ENCODE measurements at regions not wholly inside any gene's neighbourhood (a gene's known extent, or its start where the extent isn't known, plus 50 kb on each side); places are given as distances from the start of the nearest gene placed in this dataset.
A peak's percentile ranks its signal among the peaks of the same experiment; 100 is the strongest.
"Not testable (repeated sequence)": the region's sequence is repeated elsewhere in the genome, so short reads cannot be mapped to it uniquely, and the experiment has no call there.

GRCh38 chr6:1445650-1446330, 56.4 kb downstream of the FOXF2 start:
- no peaks in the 10 kb centered on the region for H3K27me3 ChIP-seq
- DNase-seq = no peak
- no peaks in the 10 kb centered on the region for H3K9me3 ChIP-seq
- H3K36me3 ChIP-seq = no peaks in the 10 kb centered on the region
- no peak overlapping the region for H3K4me3 ChIP-seq

- H3K27me3 ChIP-seq = no peaks in the 10 kb centered on the region
- no peaks in the 10 kb centered on the region for H3K36me3 ChIP-seq
- no peak overlapping the region for H3K4me3 ChIP-seq
- no peak for DNase-seq
- peaks cover 3% of the 10 kb centered on the region; the same call in 1 of the 2 replicates for H3K9me3 ChIP-seq
Measured at GRCh38 chr6:1449896-1450295, 60.5 kb downstream of the FOXF2 start.

- Histone ChIP-seq H3K4me3 (no peak overlapping the region), H3K27me3 (no peaks in the 10 kb centered on the region), H3K36me3 (no peaks in the 10 kb centered on the region), H3K9me3 (peaks cover 3% of the 10 kb centered on the region; the same call in 1 of the 2 replicates)
- DNase-seq = no peak
Measured at GRCh38 chr6:1453024-1453423, 63.6 kb downstream of the FOXF2 start.

- H3K9me3 ChIP-seq, H3K4me3 ChIP-seq, H3K27me3 ChIP-seq, DNase-seq, H3K36me3 ChIP-seq: not testable (repeated sequence)
Measured at GRCh38 chr6:1456816-1457215, 67.4 kb downstream of the FOXF2 start.

GRCh38 chr6:1461207-1461606, 71.8 kb downstream of the FOXF2 start:
- DNase-seq = no peak
- Histone ChIP-seq H3K4me3 (no peak overlapping the region), H3K9me3 (no peaks in the 10 kb centered on the region), H3K36me3 (no peaks in the 10 kb centered on the region), H3K27me3 (no peaks in the 10 kb centered on the region)

GRCh38 chr6:1461736-1462135, 72.4 kb downstream of the FOXF2 start:
- no peaks in the 10 kb centered on the region for H3K27me3 ChIP-seq
- H3K9me3 ChIP-seq = no peaks in the 10 kb centered on the region
- no peak for DNase-seq
- no peaks in the 10 kb centered on the region for H3K36me3 ChIP-seq
- no peak overlapping the region for H3K4me3 ChIP-seq

GRCh38 chr6:1463275-1463674, 73.9 kb downstream of the FOXF2 start:
- H3K36me3 ChIP-seq = no peaks in the 10 kb centered on the region
- H3K27me3 ChIP-seq = no peaks in the 10 kb centered on the region
- no peak for DNase-seq
- H3K4me3 ChIP-seq = no peak overlapping the region
- H3K9me3 ChIP-seq = no peaks in the 10 kb centered on the region

GRCh38 chr6:1463751-1464426, 74.5 kb downstream of the FOXF2 start:
- no peaks in the 10 kb centered on the region for H3K9me3 ChIP-seq
- no peak for DNase-seq
- no peaks in the 10 kb centered on the region for H3K36me3 ChIP-seq
- H3K27me3 ChIP-seq = no peaks in the 10 kb centered on the region
- no peak overlapping the region for H3K4me3 ChIP-seq

GRCh38 chr6:1464781-1465370, 75.5 kb downstream of the FOXF2 start:
- DNase-seq = no peak
- no peaks in the 10 kb centered on the region for H3K27me3 ChIP-seq

GRCh38 chr6:1468126-1468525, 78.8 kb downstream of the FOXF2 start:
- H3K36me3 ChIP-seq = no peaks in the 10 kb centered on the region
- H3K9me3 ChIP-seq = no peaks in the 10 kb centered on the region
- H3K4me3 ChIP-seq = no peak overlapping the region
- DNase-seq = no peak
- H3K27me3 ChIP-seq = no peaks in the 10 kb centered on the region

More at GRCh38 chr6:1464781-1465370, 75.5 kb downstream of the FOXF2 start:
- H3K9me3 ChIP-seq = no peaks in the 10 kb centered on the region
- H3K4me3 ChIP-seq = no peak overlapping the region
- no peaks in the 10 kb centered on the region for H3K36me3 ChIP-seq

- no peaks in the 10 kb centered on the region for H3K9me3 ChIP-seq
- no peak for DNase-seq
- no peak overlapping the region for H3K4me3 ChIP-seq
- no peaks in the 10 kb centered on the region for H3K36me3 ChIP-seq
- H3K27me3 ChIP-seq = no peaks in the 10 kb centered on the region
Measured at GRCh38 chr6:1470040-1470439, 80.7 kb downstream of the FOXF2 start.

- Histone ChIP-seq H3K27me3 (no peaks in the 10 kb centered on the region), H3K4me3 (no peak overlapping the region), H3K36me3 (no peaks in the 10 kb centered on the region)
Measured at GRCh38 chr6:1472643-1473042, 83.3 kb downstream of the FOXF2 start.

GRCh38 chr6:1473166-1473565, 83.8 kb downstream of the FOXF2 start:
- Histone ChIP-seq H3K9me3 (no peaks in the 10 kb centered on the region), H3K4me3 (no peak overlapping the region), H3K27me3 (no peaks in the 10 kb centered on the region), H3K36me3 (no peaks in the 10 kb centered on the region)
- no peak for DNase-seq

More at GRCh38 chr6:1472643-1473042, 83.3 kb downstream of the FOXF2 start:
- no peaks in the 10 kb centered on the region for H3K9me3 ChIP-seq
- DNase-seq = no peak

- Histone ChIP-seq H3K27me3 (no peaks in the 10 kb centered on the region), H3K36me3 (no peaks in the 10 kb centered on the region), H3K4me3 (no peak overlapping the region), H3K9me3 (no peaks in the 10 kb centered on the region)
- no peak for DNase-seq
Measured at GRCh38 chr6:1473598-1473997, 84.2 kb downstream of the FOXF2 start.

- no peaks in the 10 kb centered on the region for H3K36me3 ChIP-seq
- DNase-seq = no peak
- no peak overlapping the region for H3K4me3 ChIP-seq
- no peaks in the 10 kb centered on the region for H3K9me3 ChIP-seq
- no peaks in the 10 kb centered on the region for H3K27me3 ChIP-seq
Measured at GRCh38 chr6:1474205-1474604, 84.8 kb downstream of the FOXF2 start.

- Histone ChIP-seq H3K36me3 (no peaks in the 10 kb centered on the region), H3K4me3 (no peak overlapping the region), H3K9me3 (no peaks in the 10 kb centered on the region), H3K27me3 (no peaks in the 10 kb centered on the region)
- DNase-seq = peak; percentile 39
Measured at GRCh38 chr6:1475174-1475573, 85.8 kb downstream of the FOXF2 start.

- no peak overlapping the region for H3K4me3 ChIP-seq
- peak; percentile 23 for DNase-seq
- no peaks in the 10 kb centered on the region for H3K27me3 ChIP-seq
- no peaks in the 10 kb centered on the region for H3K36me3 ChIP-seq
- no peaks in the 10 kb centered on the region for H3K9me3 ChIP-seq
Measured at GRCh38 chr6:1477432-1478090, 88.2 kb downstream of the FOXF2 start.
